ENCODE measurements at regions not wholly inside any gene's neighbourhood (a gene's known extent, or its start where the extent isn't known, plus 50 kb on each side); places are given as distances from the start of the nearest gene placed in this dataset.

GRCh38 chr7:121505021-121505420, 108.9 kb upstream of the FAM3C start (continued):
- TF ChIP-seq CBX8 (IDR thresholded peaks at IDR 0.05), result no peak

GRCh38 chr7:121504482-121504881, 108.4 kb upstream of the FAM3C start:
- TF ChIP-seq MYC (IDR thresholded peaks at IDR 0.05; ENCODE audit: borderline replicate concordance, low read length) (no peak), FOSL2 (IDR thresholded peaks at IDR 0.05) (no peak), FOSL2 (CRISPR knock-in tag; IDR thresholded peaks at IDR 0.05) (peak; percentile 53; the same call in 1 of the 2 replicates)
- H3K4me2 ChIP-seq, result peak overlapping the region; percentile 28; the same call in 1 of the 3 replicates
- ATAC-seq (peak in 1 of 2 experiments; percentile 64; a peak in 3 of 6 replicates), DNase-seq (ENCODE audit: low read depth in 1 of 2, low spot score in 1 of 2) (peak; percentile 14 to 17), FAIRE-seq (no peak)
- ChIA-PET CTCF (no interaction called here), POLR2A (no interaction called here)
- WGBS (ENCODE audit: missing lambda C conversion rate), result 26% methylated on average over 4 of the region's 4 CpGs
- H3K27ac ChIP-seq, result no peak overlapping the region; a peak in 1 of 6 replicates
- H3K4me3 ChIP-seq, result no peak overlapping the region
- H3K9me3 ChIP-seq, result peaks cover 15% of the 10 kb centered on the region; the same call in 1 of the 3 replicates
- H3K4me1 ChIP-seq, result no peaks in the 10 kb centered on the region

DNA sequence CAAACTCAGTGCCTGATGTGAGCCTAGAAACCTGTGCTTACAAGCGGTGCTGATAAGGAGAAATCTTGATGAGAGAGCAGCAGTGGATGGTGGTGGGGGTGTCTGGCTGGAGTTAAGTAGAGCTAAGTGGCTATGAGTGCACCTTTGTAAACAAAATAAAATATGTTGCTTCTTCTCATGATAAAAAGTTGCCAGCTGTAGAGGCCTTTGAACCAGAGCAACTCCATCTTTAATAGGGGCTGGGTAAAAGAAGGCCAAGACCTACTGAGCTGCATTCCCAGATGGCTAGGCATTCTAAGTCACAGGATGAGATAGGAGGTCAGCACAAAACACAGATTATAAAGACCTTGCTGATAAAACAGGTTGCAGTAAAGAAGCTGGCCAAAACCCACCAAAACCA, 107.6 kb upstream of the FAM3C start:
- no peak overlapping the region for H3K4me3 ChIP-seq
- ATAC-seq (no peak), DNase-seq (ENCODE audit: low read depth in 1 of 2, low spot score in 1 of 2) (no peak), FAIRE-seq (no peak)
- TF ChIP-seq TP53 (CRISPR knock-in tag; IDR thresholded peaks at IDR 0.05) (no peak), HOXA7 (CRISPR knock-in tag; IDR thresholded peaks at IDR 0.05) (no peak), NFE2L2 (conservative IDR thresholded peaks at IDR 0.05; ENCODE audit: low read length) (no peak), EHMT2 (IDR thresholded peaks at IDR 0.05; ENCODE audit: low read depth) (no peak), MYC (IDR thresholded peaks at IDR 0.05; ENCODE audit: borderline replicate concordance, low read length) (no peak), ZSCAN20 (CRISPR knock-in tag; IDR thresholded peaks at IDR 0.05) (no peak), SMC3 (IDR thresholded peaks at IDR 0.05) (no peak), FOSL2 (IDR thresholded peaks at IDR 0.05) (no peak), FOSL2 (CRISPR knock-in tag; IDR thresholded peaks at IDR 0.05) (no peak), KDM1A (IDR thresholded peaks at IDR 0.05; ENCODE audit: low read depth) (no peak), HOXB5 (CRISPR knock-in tag; IDR thresholded peaks at IDR 0.05) (no peak), FOSB (CRISPR knock-in tag; IDR thresholded peaks at IDR 0.05) (no peak), HEYL (CRISPR knock-in tag; IDR thresholded peaks at IDR 0.05) (no peak)
- TF ChIP-seq, protein P1, sequence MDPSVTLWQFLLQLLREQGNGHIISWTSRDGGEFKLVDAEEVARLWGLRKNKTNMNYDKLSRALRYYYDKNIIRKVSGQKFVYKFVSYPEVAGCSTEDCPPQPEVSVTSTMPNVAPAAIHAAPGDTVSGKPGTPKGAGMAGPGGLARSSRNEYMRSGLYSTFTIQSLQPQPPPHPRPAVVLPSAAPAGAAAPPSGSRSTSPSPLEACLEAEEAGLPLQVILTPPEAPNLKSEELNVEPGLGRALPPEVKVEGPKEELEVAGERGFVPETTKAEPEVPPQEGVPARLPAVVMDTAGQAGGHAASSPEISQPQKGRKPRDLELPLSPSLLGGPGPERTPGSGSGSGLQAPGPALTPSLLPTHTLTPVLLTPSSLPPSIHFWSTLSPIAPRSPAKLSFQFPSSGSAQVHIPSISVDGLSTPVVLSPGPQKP (IDR thresholded peaks at IDR 0.05; ENCODE audit: low read depth, low read length), result no peak
- 86% methylated on average over 1 of the region's 1 CpG for WGBS (ENCODE audit: missing lambda C conversion rate)
- CTCF ChIA-PET, result interaction anchor here (1.1 kb wide), 1 partner anchor 12 kb away, joined by 4 read pairs; no protein-coding TSS in a partner anchor
- no peak overlapping the region for H3K4me2 ChIP-seq
- POLR2A ChIA-PET, result no interaction called here
- no peaks in the 10 kb centered on the region for H3K4me1 ChIP-seq
- H3K9me3 ChIP-seq, result peaks cover 11% of the 10 kb centered on the region; the same call in 1 of the 3 replicates
- no peak overlapping the region; a peak in 1 of 6 replicates for H3K27ac ChIP-seq

DNA sequence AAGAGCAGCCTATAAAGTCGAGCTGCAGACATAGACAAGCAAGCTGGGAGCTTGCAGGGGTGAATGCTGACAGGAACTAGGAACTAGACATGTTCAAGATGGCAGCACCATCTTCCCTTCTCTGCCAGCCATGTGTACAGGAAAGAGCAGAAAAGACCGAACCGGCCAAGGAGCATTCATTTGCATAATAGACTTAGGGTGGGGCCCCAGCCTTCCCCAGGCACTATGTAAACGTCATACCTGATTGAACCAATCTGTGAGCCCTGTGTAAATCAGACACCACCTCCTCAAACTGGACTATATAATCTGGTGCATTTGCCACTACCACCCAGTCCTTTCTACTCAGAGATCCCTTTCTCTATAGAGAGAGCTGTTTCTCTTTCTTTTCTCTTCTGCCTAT, 106.9 kb upstream of the FAM3C start:
- ATAC-seq (no peak), FAIRE-seq (no peak), DNase-seq (ENCODE audit: low read depth in 1 of 2, low spot score in 1 of 2) (no peak)
- peaks cover 11% of the 10 kb centered on the region; the same call in 1 of the 3 replicates for H3K9me3 ChIP-seq
- 46% methylated on average over 4 of the region's 4 CpGs for WGBS (ENCODE audit: missing lambda C conversion rate)
- no peak overlapping the region for H3K4me2 ChIP-seq
- ChIA-PET POLR2A (no interaction called here), CTCF (interaction anchor here (1.1 kb wide), 1 partner anchor 12 kb away, joined by 4 read pairs; no protein-coding TSS in a partner anchor)
- no peak for TF ChIP-seq HDAC2 (IDR thresholded peaks at IDR 0.05)
- no peak overlapping the region for H3K27ac ChIP-seq
- no peaks in the 10 kb centered on the region for H3K4me1 ChIP-seq
- no peak overlapping the region for H3K4me3 ChIP-seq

- Histone ChIP-seq H3K4me2 (no peak overlapping the region), H3K27ac (no peak overlapping the region), H3K4me1 (no peaks in the 10 kb centered on the region), H3K4me3 (no peak overlapping the region), H3K9me3 (peaks cover 11% of the 10 kb centered on the region; the same call in 1 of the 3 replicates)
- 3% methylated on average over 1 of the region's 1 CpG for WGBS (ENCODE audit: missing lambda C conversion rate)
- no peak for ATAC-seq
- DNase-seq (ENCODE audit: low read depth in 1 of 2, low spot score in 1 of 2), result no peak
- ChIA-PET CTCF (interaction anchor here (0.7 to 1.1 kb wide), 2 partner anchors 8 to 135 kb away, joined by 3 read pairs; no protein-coding TSS in a partner anchor), POLR2A (no interaction called here)
- TF ChIP-seq RFX5 (IDR thresholded peaks at IDR 0.05) (no peak), FOXS1 (CRISPR knock-in tag; IDR thresholded peaks at IDR 0.05) (no peak), NR3C1 (IDR thresholded peaks at IDR 0.05) (no peak), POLR2AphosphoS2 (conservative IDR thresholded peaks at IDR 0.05; ENCODE audit: low read length) (no peak), KDM5A (IDR thresholded peaks at IDR 0.05) (no peak), FOSL2 (IDR thresholded peaks at IDR 0.05) (no peak), FOSL2 (CRISPR knock-in tag; IDR thresholded peaks at IDR 0.05) (no peak)
- FAIRE-seq, result no peak
Measured at GRCh38 chr7:121501566-121501965, 105.5 kb upstream of the FAM3C start.
